Activated CD4-positive, alpha-beta T cell treated with anti-CD3 and anti-CD28 coated beads, Interleukin-2, amount 50 U/mL, for 48 hours (primary cell): ENCODE measurements at regions not wholly inside any gene's neighbourhood (a gene's known extent, or its start where the extent isn't known, plus 50 kb on each side); places are given as distances from the start of the nearest gene placed in this dataset.

Experiments
- DNase-seq, 2 experiments: peaks; one replicate each; pipeline ENCODE4 v3.0.0-alpha.2; 2020

GRCh38 chr5:122723606-122724352, 51.1 kb upstream of the SNX2 start:
- DNase-seq: peak in 1 of 2 experiments; percentile 10
